Activated CD4-positive, alpha-beta T cell treated with anti-CD3 and anti-CD28 coated beads, Interleukin-2, amount 50 U/mL, for 24 hours (primary cell): ENCODE measurements at regions not wholly inside any gene's neighbourhood (a gene's known extent, or its start where the extent isn't known, plus 50 kb on each side); places are given as distances from the start of the nearest gene placed in this dataset.

Source experiments
- DNase-seq, 2 donors: peaks; one replicate each; pipeline ENCODE4 v3.0.0-alpha.2; 2020; ENCODE audit warnings: low read depth in 1 of 2, low spot score in 1 of 2

DNA sequence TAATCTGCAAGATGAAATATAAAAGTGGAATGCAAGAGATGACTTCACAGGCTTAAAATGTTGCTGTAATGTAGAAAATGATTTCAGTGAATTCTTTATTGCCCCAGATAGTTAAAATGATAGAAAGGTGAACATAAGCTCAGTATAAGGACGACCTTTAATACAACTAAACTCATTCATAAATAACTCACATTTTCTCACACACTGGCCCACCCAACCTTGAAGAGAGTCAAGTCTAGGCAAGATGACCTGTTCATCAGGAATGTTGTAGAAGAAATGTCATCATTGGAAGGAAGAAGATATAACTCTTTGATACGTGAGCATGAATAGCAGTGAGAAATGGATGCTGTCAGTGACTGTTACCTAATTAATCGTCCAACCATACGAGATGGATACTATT is 111.1 kb upstream of the SASH1 start:
- no peak for DNase-seq

GRCh38 chr6:148235446-148235845 is 107.2 kb upstream of the SASH1 start:
- no peak for DNase-seq

- DNase-seq, result no peak
Observed at GRCh38 chr6:148238713-148239112, 103.9 kb upstream of the SASH1 start.

GRCh38 chr6:148239215-148239614 is 103.4 kb upstream of the SASH1 start:
- DNase-seq, result no peak

DNA sequence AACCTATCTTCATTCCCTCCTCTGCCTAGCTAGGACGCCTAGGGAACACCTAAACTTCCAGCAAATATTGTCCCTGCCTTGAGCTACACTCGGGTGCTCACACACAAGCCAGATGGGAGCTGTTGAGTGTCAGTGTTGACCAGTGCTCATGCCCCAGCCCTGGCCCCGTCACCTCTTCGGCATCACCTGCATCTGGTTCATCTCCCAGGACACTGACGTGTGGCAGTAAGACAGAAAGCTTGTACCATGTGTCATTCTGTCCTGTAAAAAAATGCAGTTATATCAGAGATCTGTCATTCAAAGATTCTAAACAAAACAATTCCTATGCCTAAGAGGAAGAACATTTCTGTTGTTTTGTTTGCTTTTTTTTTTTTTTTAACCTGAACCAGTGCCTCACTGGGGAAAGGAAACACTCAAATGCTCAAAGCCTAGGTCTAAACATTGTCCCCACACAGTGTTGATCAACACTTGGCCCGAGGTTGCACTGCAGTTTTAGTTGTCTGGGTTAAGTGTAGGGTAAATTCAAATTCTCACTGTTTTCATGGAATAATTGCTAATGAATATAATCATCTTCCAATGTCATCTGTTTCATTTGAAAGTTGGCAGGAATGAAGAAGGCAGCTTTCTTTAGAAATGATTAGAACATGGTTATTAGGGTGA is 102.7 kb upstream of the SASH1 start:
- DNase-seq, result no peak

DNA sequence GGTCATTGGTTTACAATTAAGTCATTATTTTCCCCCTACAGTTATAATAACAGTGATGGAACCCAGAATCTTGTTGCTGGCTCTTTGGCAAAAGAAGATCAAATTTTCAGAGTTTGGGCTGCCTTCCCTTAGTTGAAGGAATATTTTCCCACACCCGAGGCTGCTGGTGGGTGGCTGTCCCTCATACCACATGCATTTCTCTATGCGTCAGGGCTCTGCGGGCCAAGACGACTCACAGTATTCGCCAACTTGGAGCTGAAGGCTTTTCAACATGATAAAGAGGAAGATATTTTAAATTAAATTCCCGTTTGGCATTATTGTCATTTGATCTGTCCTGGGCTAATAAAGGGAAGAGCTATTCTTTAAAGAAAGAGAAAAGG is 102.2 kb upstream of the SASH1 start:
- DNase-seq, result no peak

DNA sequence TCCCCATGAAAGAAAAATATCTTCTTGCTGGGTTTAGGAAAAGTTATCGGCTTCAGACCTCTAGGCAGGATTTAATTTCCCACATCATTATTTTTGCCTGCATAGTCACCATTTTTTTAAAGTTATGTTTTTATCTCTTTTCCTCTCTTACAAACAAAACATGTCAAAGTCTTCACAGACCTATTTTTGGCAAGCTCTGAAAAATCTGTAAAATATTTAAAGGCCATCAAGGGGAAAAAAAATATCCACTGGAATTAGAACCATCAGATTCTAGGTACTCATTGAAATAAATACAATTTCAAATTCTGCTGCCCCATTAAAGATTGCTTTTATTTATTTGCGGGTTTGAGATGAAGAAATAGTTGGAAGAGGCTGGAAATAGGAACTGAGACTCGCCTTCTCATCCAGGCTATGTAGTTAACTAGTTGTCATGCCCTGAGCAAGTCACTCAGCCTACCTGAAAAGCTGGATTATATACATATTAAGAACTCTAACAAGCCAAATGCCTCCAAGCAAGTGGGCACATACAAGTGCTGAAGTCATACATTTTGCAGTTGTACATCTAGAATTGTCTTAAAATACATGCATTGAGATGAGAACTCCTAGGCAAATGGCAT is 101.7 kb upstream of the SASH1 start:
- DNase-seq, result no peak

GRCh38 chr6:148242180-148242579 is 100.5 kb upstream of the SASH1 start:
- DNase-seq, result no peak

- no peak for DNase-seq
Observed at GRCh38 chr6:148244217-148244935, 98.3 kb upstream of the SASH1 start.

- no peak for DNase-seq
Observed at GRCh38 chr6:148247386-148248063, 95.1 kb upstream of the SASH1 start.

- no peak for DNase-seq
Observed at GRCh38 chr6:148249160-148249559, 93.5 kb upstream of the SASH1 start.

- DNase-seq, result no peak
Observed at GRCh38 chr6:148249679-148250375, 92.8 kb upstream of the SASH1 start.

DNA sequence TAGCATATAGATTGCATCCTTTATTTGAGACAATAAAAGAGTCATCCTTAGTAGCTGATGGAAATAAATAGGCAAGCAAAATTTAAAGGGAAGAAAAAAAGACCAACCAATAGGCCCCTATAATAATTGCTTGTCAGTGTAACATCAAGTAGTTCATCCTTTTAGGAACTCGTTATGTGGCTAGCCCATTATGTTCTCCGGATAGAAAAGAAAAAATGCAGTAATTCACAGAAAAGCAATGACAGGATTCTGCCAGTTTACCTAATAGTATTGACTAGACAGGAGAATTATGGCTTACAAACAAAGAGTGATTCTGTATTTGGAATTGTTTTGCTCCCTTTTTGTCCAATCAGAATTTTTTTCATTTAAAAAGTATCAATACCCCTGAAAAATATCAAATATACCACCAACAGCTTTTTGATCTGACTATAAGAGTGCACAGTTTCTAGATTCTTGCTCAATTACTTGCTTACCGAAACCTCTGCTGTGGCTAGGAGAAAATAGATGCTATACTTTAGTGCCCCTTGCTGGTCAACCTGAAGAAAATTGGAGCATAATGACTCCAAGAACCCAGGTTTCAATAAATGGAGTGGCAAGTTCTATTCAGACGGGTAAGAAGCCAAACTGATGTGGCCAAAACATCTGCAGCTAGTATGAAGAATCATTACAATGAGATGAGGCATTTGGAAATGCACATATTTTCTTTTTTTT is 91.5 kb upstream of the SASH1 start:
- no peak for DNase-seq

GRCh38 chr6:148251891-148252290 is 90.7 kb upstream of the SASH1 start:
- DNase-seq, result no peak

- no peak for DNase-seq
Observed at GRCh38 chr6:148257810-148258209, 84.8 kb upstream of the SASH1 start.

DNA sequence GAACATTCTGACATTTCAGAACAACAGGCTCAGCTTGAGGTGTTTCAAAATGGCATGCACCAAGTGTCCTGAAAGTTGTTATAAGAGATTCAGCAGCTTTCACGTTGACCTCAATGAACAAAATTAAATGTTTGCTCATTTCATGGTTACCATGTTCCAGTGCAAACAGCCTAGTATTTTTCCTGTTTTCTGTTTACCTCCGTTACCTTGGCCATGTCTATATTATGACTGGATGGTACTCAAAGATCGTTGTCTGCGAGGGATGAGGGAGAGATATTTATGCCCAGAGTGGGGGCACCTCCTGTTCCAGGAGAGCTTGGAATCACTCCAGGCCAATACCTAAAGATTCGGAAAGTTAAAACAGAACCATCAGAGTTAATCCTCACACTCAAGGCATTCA is 83.8 kb upstream of the SASH1 start:
- DNase-seq, result no peak

- DNase-seq, result no peak
Observed at GRCh38 chr6:148261470-148261869, 81.2 kb upstream of the SASH1 start.

DNA sequence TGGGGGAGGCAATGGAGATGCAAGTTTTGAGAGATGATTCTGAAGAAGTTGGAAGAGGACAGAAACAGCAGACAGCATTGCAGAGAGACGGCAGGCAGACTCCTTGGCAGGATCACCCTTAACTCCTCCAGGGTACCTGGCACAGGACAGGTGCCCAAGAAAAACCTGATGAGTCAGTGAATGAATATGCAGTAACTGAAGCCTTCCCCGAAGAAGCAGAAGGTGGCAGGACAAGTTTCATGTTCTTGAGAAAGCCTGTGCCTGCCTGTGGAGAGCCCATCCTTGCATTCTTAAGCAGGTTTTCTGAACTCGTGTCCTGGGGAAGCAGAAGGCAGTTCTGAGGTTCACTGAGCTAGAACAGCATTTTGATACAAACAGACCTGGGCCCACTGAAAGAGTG is 79.6 kb upstream of the SASH1 start:
- no peak for DNase-seq

DNA sequence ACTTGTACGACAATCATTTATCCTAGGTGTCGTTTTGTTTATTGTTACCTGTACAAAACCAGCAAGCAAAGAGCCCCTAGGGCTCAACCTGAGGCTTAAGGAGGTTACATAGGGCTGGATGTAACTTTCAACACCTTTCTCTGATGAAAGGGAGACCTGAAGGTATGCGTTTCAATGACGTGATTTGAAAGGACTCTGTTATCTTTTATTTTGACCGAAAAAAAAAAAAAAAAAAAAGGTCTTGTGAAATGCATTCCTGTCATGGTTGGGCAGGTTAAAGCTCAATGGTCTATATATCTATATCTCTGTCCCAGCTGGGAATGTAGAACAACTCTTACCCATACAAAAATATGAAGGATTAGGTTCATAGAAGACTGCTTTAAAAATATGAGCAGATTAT is 78.7 kb upstream of the SASH1 start:
- no peak for DNase-seq

- no peak for DNase-seq
Observed at GRCh38 chr6:148265054-148265453, 77.6 kb upstream of the SASH1 start.

GRCh38 chr6:148269386-148269785 is 73.3 kb upstream of the SASH1 start:
- no peak for DNase-seq
